ENCODE measurements at regions not wholly inside any gene's neighbourhood (a gene's known extent, or its start where the extent isn't known, plus 50 kb on each side); places are given as distances from the start of the nearest gene placed in this dataset.

DNA sequence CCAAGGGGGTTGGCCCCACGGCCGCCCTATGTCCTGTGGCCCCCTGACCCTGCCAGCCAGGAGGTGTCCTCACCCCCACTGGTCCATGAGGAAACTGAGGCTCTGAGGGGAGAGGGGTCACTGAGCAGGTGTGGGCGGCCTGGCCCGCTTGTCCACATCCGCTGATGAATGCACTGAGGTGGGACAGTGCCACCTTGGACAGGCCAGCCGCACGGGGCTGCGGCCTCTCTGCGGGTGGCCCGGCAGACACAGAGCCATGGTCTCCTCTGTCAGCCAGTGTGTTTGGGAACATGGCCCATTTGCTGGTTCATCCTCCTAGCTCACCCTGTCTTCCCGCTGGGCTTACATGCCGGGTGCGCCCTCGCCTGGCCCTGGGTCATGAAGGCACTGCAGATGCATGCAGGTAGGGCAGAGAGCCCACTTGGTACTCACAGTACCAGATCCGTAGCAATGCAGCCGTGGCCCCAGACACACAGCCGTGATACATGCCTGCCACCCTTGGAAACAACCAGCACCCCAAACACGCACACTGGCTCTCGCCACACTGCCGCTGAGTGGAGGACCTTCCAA, 93.9 kb downstream of the ENGASE start:
- whole genome bisulfite sequencing (ENCODE audit: insufficient coverage, low coverage, low lambda C conversion rate, missing lambda C conversion rate) = 75% methylated on average over 4 of the region's 20 CpGs
- H3K4me3 ChIP-seq = no peak overlapping the region

GRCh38 chr17:79167486-79167885, 92.9 kb downstream of the ENGASE start:
- TF ChIP-seq POLR2A (IDR thresholded peaks at IDR 0.05) = no peak
- no peak for TF ChIP-seq CTCF (IDR thresholded peaks at IDR 0.05)
- ATAC-seq (no peak), DNase-seq (no peak)
- 78% methylated on average over 8 of the region's 14 CpGs for WGBS (ENCODE audit: insufficient coverage, low coverage, low lambda C conversion rate, missing lambda C conversion rate)
- Histone ChIP-seq H3K27ac (no peak overlapping the region), H3K4me1 (no peaks in the 10 kb centered on the region), H3K9me3 (no peaks in the 10 kb centered on the region), H3K4me3 (no peak overlapping the region), H3K36me3 (no peaks in the 10 kb centered on the region), H3K27me3 (no peaks in the 10 kb centered on the region)
- intact Hi-C loops (cut with DNase I) = no loop called here

More for the DNA sequence above, 93.9 kb downstream of the ENGASE start:
- DNase-seq (no peak), ATAC-seq (no peak)
- no peak overlapping the region for H3K27ac ChIP-seq
- H3K4me1 ChIP-seq = no peaks in the 10 kb centered on the region
- intact Hi-C loops (cut with DNase I) = no loop called here
- H3K27me3 ChIP-seq = no peaks in the 10 kb centered on the region
- H3K36me3 ChIP-seq = no peaks in the 10 kb centered on the region
- TF ChIP-seq POLR2A (IDR thresholded peaks at IDR 0.05) = no peak
- TF ChIP-seq CTCF (IDR thresholded peaks at IDR 0.05) = no peak
- no peaks in the 10 kb centered on the region for H3K9me3 ChIP-seq

- Histone ChIP-seq H3K27ac (no peak overlapping the region), H3K4me3 (no peak overlapping the region), H3K36me3 (no peaks in the 10 kb centered on the region), H3K9me3 (no peaks in the 10 kb centered on the region), H3K4me1 (no peaks in the 10 kb centered on the region), H3K27me3 (no peaks in the 10 kb centered on the region)
- TF ChIP-seq POLR2A (IDR thresholded peaks at IDR 0.05) (no peak), CTCF (IDR thresholded peaks at IDR 0.05) (no peak)
- no peak for DNase-seq
- 38% methylated on average over 14 of the region's 24 CpGs for WGBS (ENCODE audit: insufficient coverage, low coverage, low lambda C conversion rate, missing lambda C conversion rate)
- intact Hi-C loops (cut with DNase I) = no loop called here
- no peak for ATAC-seq
Observed at GRCh38 chr17:79165756-79166473, 91.3 kb downstream of the ENGASE start.

DNA sequence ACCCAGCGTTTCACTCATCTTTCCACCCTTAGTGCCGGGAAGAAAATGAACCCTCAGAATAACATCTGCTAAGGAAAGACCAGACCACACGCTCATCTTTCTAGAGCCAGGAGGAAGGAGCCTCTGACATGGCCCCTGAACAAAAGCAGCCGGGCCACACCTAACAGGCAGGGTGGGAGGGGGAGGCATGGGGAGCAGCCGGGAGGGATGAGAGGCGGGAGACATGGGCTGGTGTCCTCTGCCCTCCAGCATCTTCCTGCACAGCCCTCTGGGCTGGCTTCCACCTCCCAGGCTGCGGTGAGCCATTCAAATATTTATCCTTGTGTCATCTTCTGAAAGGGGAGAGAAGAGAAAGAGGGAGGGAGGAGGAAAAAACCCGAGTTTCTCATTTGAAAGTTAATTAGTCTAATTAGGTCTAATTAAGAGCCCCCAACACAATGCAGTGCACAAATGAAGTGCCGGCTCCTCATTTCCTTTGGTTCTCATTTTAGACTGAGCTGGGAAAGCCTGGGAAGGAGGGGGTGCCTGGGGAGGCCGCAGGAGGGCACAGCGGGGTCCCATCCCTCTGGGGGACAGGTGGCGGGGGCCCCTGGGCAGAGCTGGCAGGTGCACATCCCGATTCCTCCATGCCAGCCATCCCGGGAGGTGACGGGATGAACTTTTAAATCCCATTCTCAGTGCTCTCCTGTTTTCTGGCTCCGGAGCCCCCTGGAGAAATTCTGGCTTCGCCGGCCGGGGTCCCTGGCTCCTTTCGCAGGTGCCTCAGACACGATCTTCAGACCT, 90.5 kb downstream of the ENGASE start:
- Histone ChIP-seq H3K4me3 (no peak overlapping the region), H3K9me3 (no peaks in the 10 kb centered on the region), H3K27ac (no peak overlapping the region), H3K4me1 (no peaks in the 10 kb centered on the region), H3K27me3 (no peaks in the 10 kb centered on the region), H3K36me3 (no peaks in the 10 kb centered on the region)
- TF ChIP-seq CTCF (IDR thresholded peaks at IDR 0.05) (no peak), POLR2A (IDR thresholded peaks at IDR 0.05) (no peak)
- no peak for DNase-seq
- no peak for ATAC-seq
- intact Hi-C loops (cut with DNase I) = no loop called here
- WGBS (ENCODE audit: insufficient coverage, low coverage, low lambda C conversion rate, missing lambda C conversion rate) = 42% methylated on average over 14 of the region's 21 CpGs
